HFFc6 (cell line): ENCODE measurements at regions not wholly inside any gene's neighbourhood (a gene's known extent, or its start where the extent isn't known, plus 50 kb on each side); places are given as distances from the start of the nearest gene placed in this dataset.

ENCODE experiments used
- DNase-seq: peaks from one replicate; pipeline ENCODE4 v3.0.0-alpha.2; 2018
- H3K27ac Mint-ChIP-seq: 2 replicates; pipeline ENCODE4 v1.8.0; 2020; ENCODE audit warnings: mild to moderate bottlenecking, mixed read lengths
- H3K27me3 Mint-ChIP-seq: 2 replicates; pipeline ENCODE4 v1.8.0; 2021; ENCODE audit warnings: mild to moderate bottlenecking, moderate library complexity, mixed read lengths; ENCODE audit not compliant: insufficient read depth
- H3K36me3 Mint-ChIP-seq: 2 replicates; pipeline ENCODE4 v1.8.0; 2021; ENCODE audit warnings: low read depth, mixed read lengths
- H3K4me1 Mint-ChIP-seq: 2 replicates; pipeline ENCODE4 v1.8.0; 2020; ENCODE audit warnings: low read depth, mixed read lengths
- H3K4me3 Mint-ChIP-seq: 2 replicates; pipeline ENCODE4 v1.8.0; 2020; ENCODE audit warnings: mild to moderate bottlenecking, moderate library complexity, mixed read lengths
- H3K9me3 Mint-ChIP-seq: 2 replicates; pipeline ENCODE4 v1.8.0; 2020; ENCODE audit warnings: mild to moderate bottlenecking, mixed read lengths
- TF ChIP-seq, protein P1 (sequence below): fragments of 200-600 bp; sonication (generic); IDR thresholded peaks from 2 replicates; pipeline ENCODE4 v1.5.0; 2021; ENCODE audit warnings: antibody characterized with exemption, mild to moderate bottlenecking

- H3K27ac Mint-ChIP-seq = no peak overlapping the region
- H3K4me1 Mint-ChIP-seq = peaks cover 14% of the 10 kb centered on the region
- no peak for DNase-seq
- peaks cover 5% of the 10 kb centered on the region for H3K36me3 Mint-ChIP-seq
- H3K9me3 Mint-ChIP-seq = peaks cover 5% of the 10 kb centered on the region
- no peaks in the 10 kb centered on the region for H3K27me3 Mint-ChIP-seq
- H3K4me3 Mint-ChIP-seq = no peak overlapping the region
- TF ChIP-seq, protein P1, sequence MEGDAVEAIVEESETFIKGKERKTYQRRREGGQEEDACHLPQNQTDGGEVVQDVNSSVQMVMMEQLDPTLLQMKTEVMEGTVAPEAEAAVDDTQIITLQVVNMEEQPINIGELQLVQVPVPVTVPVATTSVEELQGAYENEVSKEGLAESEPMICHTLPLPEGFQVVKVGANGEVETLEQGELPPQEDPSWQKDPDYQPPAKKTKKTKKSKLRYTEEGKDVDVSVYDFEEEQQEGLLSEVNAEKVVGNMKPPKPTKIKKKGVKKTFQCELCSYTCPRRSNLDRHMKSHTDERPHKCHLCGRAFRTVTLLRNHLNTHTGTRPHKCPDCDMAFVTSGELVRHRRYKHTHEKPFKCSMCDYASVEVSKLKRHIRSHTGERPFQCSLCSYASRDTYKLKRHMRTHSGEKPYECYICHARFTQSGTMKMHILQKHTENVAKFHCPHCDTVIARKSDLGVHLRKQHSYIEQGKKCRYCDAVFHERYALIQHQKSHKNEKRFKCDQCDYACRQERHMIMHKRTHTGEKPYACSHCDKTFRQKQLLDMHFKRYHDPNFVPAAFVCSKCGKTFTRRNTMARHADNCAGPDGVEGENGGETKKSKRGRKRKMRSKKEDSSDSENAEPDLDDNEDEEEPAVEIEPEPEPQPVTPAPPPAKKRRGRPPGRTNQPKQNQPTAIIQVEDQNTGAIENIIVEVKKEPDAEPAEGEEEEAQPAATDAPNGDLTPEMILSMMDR = no peak
These were observed 74.2 kb upstream of the NEK7 start for GRCh38 chr1:198082576-198082975.

DNA sequence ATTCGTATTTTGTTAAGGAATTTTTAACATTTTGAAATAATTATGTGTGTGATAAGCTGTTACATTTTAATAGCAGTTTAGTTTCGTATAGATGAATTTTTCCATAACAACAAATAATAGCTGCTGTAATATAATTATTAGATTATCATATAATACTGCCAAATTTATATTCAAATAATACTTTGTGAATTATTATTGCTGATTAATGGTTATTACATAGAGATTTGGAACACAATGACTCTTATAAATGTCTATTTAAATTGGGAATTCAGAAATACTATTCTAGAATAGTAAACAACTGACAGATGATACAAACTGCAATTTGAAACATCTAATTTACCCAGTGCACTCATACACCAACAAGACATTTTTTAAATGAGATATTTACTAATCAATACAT, 73.2 kb upstream of the NEK7 start:
- Mint-ChIP-seq H3K27ac (no peak overlapping the region), H3K27me3 (no peaks in the 10 kb centered on the region), H3K4me1 (peaks cover 24% of the 10 kb centered on the region), H3K4me3 (no peak overlapping the region), H3K36me3 (peaks cover 3% of the 10 kb centered on the region), H3K9me3 (peaks cover 2% of the 10 kb centered on the region)
- no peak for DNase-seq
- TF ChIP-seq, protein P1 = no peak

- H3K4me1 Mint-ChIP-seq = peaks cover 30% of the 10 kb centered on the region
- no peak overlapping the region for H3K4me3 Mint-ChIP-seq
- no peaks in the 10 kb centered on the region for H3K9me3 Mint-ChIP-seq
- TF ChIP-seq, protein P1 = no peak
- H3K27ac Mint-ChIP-seq = no peak overlapping the region
- no peaks in the 10 kb centered on the region for H3K27me3 Mint-ChIP-seq
- H3K36me3 Mint-ChIP-seq = no peaks in the 10 kb centered on the region
- no peak for DNase-seq
These were observed 72.4 kb upstream of the NEK7 start for GRCh38 chr1:198084241-198084908.

GRCh38 chr1:198086051-198086745, 70.6 kb upstream of the NEK7 start:
- H3K9me3 Mint-ChIP-seq = no peaks in the 10 kb centered on the region
- TF ChIP-seq, protein P1 = no peak
- DNase-seq = no peak
- no peak overlapping the region for H3K27ac Mint-ChIP-seq
- no peak overlapping the region for H3K4me3 Mint-ChIP-seq
- H3K4me1 Mint-ChIP-seq = peaks cover 45% of the 10 kb centered on the region
- H3K36me3 Mint-ChIP-seq = no peaks in the 10 kb centered on the region
- H3K27me3 Mint-ChIP-seq = no peaks in the 10 kb centered on the region

DNA sequence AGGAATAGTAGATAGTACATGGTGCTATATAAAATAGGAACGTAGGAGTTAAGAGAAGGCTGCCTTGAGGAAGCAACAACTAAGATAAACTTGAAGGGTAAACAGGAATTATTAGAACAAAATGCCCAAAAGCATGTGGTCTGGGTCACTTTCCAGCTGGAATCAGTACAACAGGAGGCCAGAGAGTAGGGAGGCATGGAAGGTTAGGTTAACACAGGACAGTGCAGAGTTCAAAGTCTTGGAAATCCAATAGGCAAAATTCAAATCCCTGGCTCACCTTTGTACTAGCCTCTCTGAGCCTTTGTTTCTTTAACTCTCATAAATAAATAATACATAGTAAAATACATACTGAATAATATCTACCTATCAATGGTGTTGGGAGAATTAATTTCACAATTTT, 69.0 kb upstream of the NEK7 start:
- no peaks in the 10 kb centered on the region for H3K36me3 Mint-ChIP-seq
- no peaks in the 10 kb centered on the region for H3K27me3 Mint-ChIP-seq
- peak overlapping the region; percentile 13; the same call in 1 of the 2 replicates for H3K27ac Mint-ChIP-seq
- TF ChIP-seq, protein P1 = no peak
- DNase-seq = no peak
- H3K4me3 Mint-ChIP-seq = no peak overlapping the region
- H3K9me3 Mint-ChIP-seq = no peaks in the 10 kb centered on the region
- peaks cover 40% of the 10 kb centered on the region for H3K4me1 Mint-ChIP-seq
